ENCODE measurements at regions not wholly inside any gene's neighbourhood (a gene's known extent, or its start where the extent isn't known, plus 50 kb on each side); places are given as distances from the start of the nearest gene placed in this dataset.

DNA sequence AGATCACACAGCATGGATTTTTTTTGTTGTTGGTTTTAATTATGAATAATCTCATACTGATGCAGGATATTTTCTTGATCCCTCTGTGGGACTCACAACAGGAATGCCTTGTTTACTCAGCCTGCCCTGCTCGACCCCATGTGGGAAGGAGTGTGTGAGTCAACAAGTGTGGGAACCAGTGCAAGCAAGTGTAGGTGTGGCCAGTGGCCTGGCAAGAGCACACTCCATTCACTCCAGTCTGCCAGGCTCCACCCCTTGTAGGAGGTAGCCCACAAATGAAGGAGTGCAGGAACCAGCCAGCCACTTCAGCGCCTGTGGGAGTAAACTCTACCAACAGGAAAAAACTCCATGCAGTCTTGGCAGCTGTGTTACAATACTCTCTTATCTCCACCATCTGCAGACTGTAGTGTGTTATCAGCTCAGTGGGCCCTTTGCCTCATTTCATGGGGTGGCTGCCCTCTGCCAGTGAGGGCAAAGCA lies 393.6 kb downstream of the OTOL1 start:
- TF ChIP-seq, protein P1, sequence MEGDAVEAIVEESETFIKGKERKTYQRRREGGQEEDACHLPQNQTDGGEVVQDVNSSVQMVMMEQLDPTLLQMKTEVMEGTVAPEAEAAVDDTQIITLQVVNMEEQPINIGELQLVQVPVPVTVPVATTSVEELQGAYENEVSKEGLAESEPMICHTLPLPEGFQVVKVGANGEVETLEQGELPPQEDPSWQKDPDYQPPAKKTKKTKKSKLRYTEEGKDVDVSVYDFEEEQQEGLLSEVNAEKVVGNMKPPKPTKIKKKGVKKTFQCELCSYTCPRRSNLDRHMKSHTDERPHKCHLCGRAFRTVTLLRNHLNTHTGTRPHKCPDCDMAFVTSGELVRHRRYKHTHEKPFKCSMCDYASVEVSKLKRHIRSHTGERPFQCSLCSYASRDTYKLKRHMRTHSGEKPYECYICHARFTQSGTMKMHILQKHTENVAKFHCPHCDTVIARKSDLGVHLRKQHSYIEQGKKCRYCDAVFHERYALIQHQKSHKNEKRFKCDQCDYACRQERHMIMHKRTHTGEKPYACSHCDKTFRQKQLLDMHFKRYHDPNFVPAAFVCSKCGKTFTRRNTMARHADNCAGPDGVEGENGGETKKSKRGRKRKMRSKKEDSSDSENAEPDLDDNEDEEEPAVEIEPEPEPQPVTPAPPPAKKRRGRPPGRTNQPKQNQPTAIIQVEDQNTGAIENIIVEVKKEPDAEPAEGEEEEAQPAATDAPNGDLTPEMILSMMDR (IDR thresholded peaks at IDR 0.05; ENCODE audit: unreplicated experiment) = no peak
- DNase-seq (ENCODE audit: low spot score, unreplicated experiment) = no peak
- Mint-ChIP-seq H3K36me3 (ENCODE audit: insufficient read depth) (no peaks in the 10 kb centered on the region), H3K27me3 (no peaks in the 10 kb centered on the region), H3K4me1 (ENCODE audit: low read depth) (no peaks in the 10 kb centered on the region), H3K4me3 (ENCODE audit: low read depth) (no peak overlapping the region), H3K27ac (no peak overlapping the region), H3K9me3 (ENCODE audit: low read depth) (peaks cover 11% of the 10 kb centered on the region)

DNA sequence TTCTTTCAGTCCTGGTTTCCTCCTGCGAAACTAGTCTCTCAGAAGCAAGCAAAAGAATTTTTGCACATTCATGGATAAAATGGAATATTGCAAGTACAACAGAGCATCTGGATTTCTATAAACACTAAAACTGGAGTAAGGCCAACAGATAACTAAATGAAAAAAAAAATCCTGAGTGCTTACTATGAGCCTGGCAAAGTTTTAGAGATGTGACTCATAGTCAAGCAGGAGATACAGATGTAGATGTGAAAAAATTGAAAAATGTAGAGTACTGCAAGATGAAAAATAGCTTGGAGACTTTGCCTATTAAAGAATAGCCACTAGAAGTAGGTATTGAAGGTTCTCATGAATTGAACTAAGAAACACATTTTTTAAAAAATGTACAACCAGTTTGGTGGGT lies 397.4 kb downstream of the OTOL1 start:
- no peaks in the 10 kb centered on the region for H3K4me1 Mint-ChIP-seq (ENCODE audit: low read depth)
- no peaks in the 10 kb centered on the region for H3K27me3 Mint-ChIP-seq
- H3K27ac Mint-ChIP-seq = no peak overlapping the region
- H3K4me3 Mint-ChIP-seq (ENCODE audit: low read depth) = no peak overlapping the region
- H3K36me3 Mint-ChIP-seq (ENCODE audit: insufficient read depth) = no peaks in the 10 kb centered on the region
- peaks cover 3% of the 10 kb centered on the region for H3K9me3 Mint-ChIP-seq (ENCODE audit: low read depth)
- TF ChIP-seq, protein P1 (IDR thresholded peaks at IDR 0.05; ENCODE audit: unreplicated experiment) = no peak
- DNase-seq (ENCODE audit: low spot score, unreplicated experiment) = no peak

DNA sequence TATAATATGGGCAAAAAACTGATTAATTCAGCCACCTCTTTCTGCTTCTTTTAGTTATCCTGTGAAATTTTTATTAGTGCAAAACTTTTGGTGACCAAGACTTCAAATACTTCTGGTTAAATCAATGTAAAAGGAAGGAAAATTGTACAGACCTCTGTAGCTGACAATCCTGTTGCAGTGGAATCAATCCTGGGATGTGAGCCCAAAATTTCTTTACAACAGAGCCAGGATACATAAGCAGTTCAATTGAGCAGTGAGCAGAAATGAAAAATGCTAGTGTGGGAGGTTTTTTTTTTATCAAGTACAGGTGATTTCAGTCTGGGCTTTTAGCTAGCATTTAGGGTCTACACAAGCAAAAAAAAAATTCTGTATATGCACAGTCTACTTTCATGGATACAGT lies 398.0 kb downstream of the OTOL1 start:
- TF ChIP-seq, protein P1 (IDR thresholded peaks at IDR 0.05; ENCODE audit: unreplicated experiment) = no peak
- Mint-ChIP-seq H3K36me3 (ENCODE audit: insufficient read depth) (no peaks in the 10 kb centered on the region), H3K4me1 (ENCODE audit: low read depth) (no peaks in the 10 kb centered on the region), H3K9me3 (ENCODE audit: low read depth) (peaks cover 3% of the 10 kb centered on the region), H3K4me3 (ENCODE audit: low read depth) (no peak overlapping the region), H3K27me3 (no peaks in the 10 kb centered on the region), H3K27ac (no peak overlapping the region)
- no peak for DNase-seq (ENCODE audit: low spot score, unreplicated experiment)

DNA sequence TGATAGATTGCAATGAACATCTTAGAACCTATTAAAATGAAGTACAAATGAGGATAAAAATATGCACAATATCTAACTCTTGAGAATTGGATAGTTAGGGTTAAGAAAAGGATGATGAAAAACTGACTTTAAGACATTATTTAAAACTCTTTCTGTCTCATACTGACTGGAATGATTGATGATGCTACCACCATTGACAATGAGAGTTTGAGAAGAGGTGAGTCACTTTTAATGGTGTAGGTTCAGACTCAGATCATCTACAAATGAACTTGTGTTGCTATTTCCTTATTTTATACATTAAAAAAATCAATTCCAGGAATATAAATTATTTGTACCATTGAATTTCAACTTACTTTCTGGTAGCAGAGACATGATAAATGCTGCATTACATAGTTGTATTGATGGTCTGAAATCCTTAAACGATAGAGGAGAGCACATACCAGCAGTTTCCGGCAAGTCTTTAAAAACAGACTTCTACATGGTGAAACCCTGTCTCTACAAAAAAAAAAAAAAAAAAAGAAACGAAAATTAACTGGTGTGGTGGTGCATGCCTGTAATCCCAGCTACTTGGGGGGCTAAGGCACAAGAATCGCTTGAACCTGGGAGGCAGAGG lies 409.0 kb downstream of the OTOL1 start:
- Mint-ChIP-seq H3K27ac (no peak overlapping the region), H3K4me3 (ENCODE audit: low read depth) (no peak overlapping the region), H3K36me3 (ENCODE audit: insufficient read depth) (no peaks in the 10 kb centered on the region), H3K9me3 (ENCODE audit: low read depth) (no peaks in the 10 kb centered on the region), H3K4me1 (ENCODE audit: low read depth) (no peaks in the 10 kb centered on the region), H3K27me3 (no peaks in the 10 kb centered on the region)
- DNase-seq (ENCODE audit: low spot score, unreplicated experiment) = no peak
- TF ChIP-seq, protein P1 (IDR thresholded peaks at IDR 0.05; ENCODE audit: unreplicated experiment) = no peak

DNA sequence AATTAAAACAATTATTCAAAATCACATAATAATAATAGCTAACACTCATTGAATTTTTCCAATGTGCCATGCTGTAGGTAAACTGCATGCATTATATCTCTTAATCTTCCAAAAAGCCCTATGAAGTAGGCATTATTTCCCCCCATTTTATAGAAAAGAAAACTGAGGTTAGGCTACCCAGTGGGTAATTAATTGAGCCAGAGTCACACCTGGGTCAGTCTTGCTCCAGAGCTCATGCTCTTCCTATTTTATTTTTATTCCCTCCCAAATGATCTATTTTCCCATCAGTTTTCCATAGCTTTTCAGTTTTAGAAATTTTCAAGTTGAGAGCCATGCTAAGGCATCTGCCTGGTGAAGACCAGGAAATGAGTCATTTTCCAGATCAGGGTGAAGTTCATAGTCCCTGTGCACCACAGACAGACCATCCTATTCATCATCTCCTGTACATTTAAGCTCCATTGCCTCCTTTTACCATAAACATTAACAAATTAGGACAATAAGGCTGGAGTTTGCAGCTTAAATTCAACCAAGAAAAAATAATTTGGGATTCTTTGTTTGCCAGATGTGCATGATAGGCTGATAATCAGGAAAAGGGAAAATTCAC lies 417.3 kb downstream of the OTOL1 start:
- no peaks in the 10 kb centered on the region for H3K27me3 Mint-ChIP-seq

More for the DNA sequence above, 417.3 kb downstream of the OTOL1 start:
- H3K4me1 Mint-ChIP-seq (ENCODE audit: low read depth) = peaks cover 15% of the 10 kb centered on the region
- no peaks in the 10 kb centered on the region for H3K36me3 Mint-ChIP-seq (ENCODE audit: insufficient read depth)
- H3K4me3 Mint-ChIP-seq (ENCODE audit: low read depth) = no peak overlapping the region
- TF ChIP-seq, protein P1 (IDR thresholded peaks at IDR 0.05; ENCODE audit: unreplicated experiment) = no peak
- H3K27ac Mint-ChIP-seq = no peak overlapping the region
- peaks cover 6% of the 10 kb centered on the region for H3K9me3 Mint-ChIP-seq (ENCODE audit: low read depth)
- DNase-seq (ENCODE audit: low spot score, unreplicated experiment) = no peak

All from progenitor cell of endocrine pancreas (in vitro differentiated cells).